ENCODE measurements at regions not wholly inside any gene's neighbourhood (a gene's known extent, or its start where the extent isn't known, plus 50 kb on each side); places are given as distances from the start of the nearest gene placed in this dataset.

- in situ Hi-C loops (cut with HindIII; ENCODE audit: low sequenced_read_pairs) = no loop called here
These were observed 525.3 kb upstream of the JARID2 start for GRCh38 chr6:14720411-14721102.

DNA sequence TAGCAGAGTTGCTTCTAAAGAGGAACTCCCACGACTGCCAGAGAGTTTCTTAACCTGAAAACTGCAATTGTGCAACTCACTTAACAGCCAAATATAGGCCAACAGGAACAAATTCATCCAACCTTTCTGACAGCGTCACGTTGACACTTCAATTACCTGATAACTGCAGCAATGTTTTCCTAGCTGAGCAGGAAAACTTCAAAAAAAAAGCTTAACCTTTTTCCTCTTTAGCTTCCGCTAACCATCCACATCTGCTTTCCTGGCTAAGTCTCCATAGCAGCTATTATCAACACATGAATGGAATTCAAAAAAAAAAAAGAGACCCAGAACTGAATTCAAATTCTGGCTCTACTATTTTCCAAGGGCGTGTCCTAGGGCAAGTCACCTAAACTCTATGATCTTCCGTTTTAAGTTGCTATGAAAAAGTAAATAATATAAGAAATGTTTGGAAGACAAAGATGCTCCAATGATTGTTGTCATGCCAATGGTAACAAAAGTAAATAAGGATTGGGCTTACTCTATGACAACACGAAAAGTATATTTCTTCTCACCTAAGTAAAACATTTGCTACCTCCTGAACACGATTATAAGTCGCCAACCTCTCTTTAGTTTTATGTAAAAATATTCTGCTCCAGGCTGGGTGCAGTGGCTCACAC lies 524.6 kb upstream of the JARID2 start:
- in situ Hi-C loops (cut with HindIII; ENCODE audit: low sequenced_read_pairs) = no loop called here

- in situ Hi-C loops (cut with HindIII; ENCODE audit: low sequenced_read_pairs) = no loop called here
These were observed 523.8 kb upstream of the JARID2 start for GRCh38 chr6:14722001-14722562.

DNA sequence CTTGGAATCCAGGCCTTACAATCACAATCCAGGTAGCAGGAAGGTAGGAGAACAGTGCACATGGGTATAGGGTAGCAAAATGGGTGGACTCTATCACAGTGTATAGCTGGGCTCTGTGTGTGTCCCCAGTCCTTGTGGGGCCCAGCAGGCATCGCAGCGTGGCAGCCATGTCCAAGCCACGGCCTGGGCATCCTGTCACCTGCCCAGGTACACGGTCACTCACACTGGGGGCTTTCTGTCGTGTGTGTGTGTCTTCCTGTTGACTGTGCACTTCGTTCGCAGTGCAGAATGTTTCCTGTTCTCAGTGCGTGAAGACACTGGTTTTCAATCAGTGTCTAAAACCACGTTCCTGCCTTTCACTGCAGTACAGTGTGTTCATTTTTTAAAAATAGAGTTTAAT lies 523.2 kb upstream of the JARID2 start:
- in situ Hi-C loops (cut with HindIII; ENCODE audit: low sequenced_read_pairs) = no loop called here

DNA sequence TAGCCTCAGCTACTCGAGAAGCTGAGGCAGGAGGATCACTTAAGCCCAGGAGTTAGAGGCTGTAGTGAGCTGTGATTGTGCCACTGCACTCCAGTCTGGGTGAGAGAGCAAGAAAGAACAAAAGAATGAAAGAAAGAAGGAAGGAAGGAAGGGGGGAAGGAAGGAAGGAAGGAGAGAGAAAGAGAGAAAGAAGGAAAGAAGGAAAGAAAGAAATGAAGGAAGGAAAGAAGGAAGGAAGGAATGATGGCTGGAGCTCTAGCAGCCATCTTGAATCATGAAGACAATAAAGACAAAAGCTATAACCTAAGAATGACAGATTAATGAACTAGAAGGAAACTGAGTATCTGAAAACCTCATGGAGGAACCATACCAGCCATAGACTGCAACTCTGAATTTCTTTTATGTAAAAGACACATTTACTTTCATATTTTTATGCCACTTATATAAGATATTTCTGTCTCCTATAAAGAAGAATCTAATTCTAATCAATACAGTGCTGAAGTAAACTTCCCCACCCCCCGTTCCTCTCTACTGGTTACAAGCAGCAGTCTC lies 522.3 kb upstream of the JARID2 start:
- in situ Hi-C loops (cut with HindIII; ENCODE audit: low sequenced_read_pairs) = no loop called here

- in situ Hi-C loops (cut with HindIII; ENCODE audit: low sequenced_read_pairs) = no loop called here
These were observed 521.3 kb upstream of the JARID2 start for GRCh38 chr6:14724549-14724948.

DNA sequence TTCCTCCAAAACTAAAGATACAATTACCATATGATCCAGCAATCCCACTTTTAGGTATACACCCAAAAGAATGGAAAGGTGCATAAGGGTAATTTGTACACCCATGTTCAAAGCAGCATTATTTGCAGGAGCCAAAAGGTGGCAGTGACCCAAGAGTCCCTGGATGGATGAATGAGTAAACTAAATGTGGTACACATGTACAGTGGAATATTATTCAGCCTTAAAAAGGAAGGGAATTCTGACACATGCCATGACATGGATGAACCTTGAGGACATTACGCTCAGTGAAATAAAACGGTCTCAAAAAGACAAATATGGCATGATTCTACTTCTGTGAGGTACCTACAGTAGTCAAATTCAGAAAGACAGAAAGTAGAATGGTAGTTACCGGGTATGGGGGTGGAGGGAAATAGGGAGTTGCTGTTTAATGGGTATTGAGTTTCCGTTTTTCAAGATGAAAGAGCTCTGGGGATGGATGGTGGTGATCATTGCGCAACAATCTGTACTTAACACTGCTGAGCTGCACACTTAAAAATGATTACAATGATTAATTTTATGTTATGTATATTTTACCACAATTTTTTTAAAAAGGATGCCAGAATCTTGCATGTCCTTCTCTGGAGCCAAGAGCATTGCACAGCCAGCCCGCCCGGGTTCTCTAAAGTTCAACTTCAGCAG lies 518.9 kb upstream of the JARID2 start:
- in situ Hi-C loops (cut with HindIII; ENCODE audit: low sequenced_read_pairs) = no loop called here

DNA sequence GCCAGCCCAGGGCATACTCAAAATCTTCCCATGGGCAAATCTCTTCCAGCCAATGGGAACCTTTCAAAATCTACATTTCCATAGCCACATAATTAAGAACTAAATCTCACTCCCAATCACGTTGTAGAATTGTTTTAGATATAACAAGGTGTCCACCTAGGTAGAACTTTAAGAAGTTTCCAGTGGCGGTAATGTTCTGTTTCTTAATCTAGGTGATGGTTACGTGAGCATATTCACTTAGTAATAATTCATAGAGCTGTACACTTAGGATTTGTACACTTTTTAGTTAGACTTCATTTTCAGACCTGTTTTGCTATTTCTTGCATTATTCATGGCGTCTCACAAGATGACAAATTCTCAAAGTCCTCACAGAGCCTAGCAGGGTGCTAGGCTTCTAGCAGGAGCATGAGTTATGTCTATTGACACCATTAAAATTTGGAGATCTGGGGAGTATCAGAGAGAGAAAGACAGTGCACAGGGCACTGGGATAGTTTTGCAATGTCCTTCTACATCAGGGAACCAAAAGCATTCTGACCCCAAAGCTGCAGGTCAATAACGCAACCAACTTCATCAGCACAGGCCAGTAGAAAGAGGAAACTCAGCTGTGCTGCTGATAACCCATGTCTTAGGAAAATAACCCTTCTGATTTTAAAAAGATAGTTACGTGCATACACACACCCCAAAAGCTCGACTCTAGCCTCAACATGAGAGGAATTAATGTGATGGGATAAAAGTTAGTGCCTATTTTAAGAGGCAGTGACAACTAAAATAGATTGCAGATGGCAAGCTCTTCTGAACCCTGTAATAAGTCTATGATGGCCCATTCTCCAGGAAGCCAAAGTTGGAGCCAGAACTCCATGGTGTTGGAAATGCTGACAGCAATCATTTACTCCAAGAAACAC lies 518.1 kb upstream of the JARID2 start:
- in situ Hi-C loops (cut with HindIII; ENCODE audit: low sequenced_read_pairs) = no loop called here

DNA sequence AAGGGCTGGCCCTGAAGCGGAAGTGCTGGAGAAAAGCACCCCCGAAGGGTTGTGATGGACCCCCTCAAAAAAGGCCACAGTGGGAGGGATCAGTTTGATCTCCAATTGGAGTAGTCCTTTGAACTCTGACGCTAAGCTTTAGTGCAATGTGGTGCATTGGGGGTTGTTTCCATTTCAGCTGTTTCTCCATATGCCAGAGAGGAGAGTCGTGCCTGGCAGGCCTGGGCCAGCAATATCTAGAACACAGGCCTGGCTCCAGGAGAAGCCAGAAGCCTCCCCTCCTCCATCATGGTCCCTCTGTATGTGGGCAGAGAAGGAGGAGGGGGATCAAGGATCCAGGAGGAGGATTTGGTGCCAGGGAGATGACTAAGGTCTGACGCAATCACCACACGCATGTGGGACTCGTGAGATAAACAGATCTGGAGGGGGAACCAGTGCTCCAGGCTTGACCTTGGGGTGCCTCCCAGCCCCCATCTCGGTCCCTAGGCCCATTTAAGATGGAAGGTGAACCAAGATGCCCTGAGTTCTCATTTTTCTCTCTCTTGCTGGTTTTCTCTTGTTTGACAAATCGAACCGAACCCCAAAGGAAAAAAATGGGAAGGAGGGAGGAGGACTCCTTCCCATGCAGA lies 517.4 kb upstream of the JARID2 start:
- in situ Hi-C loops (cut with HindIII; ENCODE audit: low sequenced_read_pairs) = no loop called here

DNA sequence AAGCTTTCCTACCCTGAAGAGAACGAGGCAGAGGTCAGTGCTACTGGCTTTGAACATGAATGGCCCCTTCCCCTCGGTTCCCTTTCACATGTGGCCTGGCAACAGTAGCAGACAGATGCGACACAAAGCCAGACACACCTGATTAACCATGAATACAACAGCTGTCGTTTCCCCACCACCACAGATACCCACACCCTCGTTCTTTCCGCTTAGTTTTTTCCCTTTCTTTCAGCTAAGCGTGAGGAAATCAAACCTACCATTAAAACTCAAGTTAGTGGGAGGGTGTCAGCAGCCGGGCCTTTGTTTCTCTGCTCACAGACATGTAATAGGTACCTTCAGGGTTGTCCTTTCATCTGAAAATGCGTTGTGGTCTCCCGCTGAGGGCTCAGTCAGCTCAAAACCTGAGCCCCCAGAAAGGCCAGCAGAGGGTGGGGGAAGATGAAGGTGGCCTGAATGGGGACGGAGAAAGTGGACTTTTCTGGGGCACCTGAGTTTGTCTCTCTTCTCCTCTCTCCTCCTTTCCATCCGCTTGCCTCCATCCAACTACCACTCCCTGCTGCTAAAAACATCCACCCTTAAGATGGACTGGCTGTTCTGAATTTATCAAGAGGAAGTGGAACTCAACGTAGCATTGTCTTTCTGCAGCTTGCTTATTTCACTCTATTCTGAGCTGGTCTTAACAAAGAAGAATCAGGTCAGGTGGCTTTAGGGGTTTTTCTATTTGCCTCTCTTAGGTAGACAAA lies 516.6 kb upstream of the JARID2 start:
- in situ Hi-C loops (cut with HindIII; ENCODE audit: low sequenced_read_pairs) = no loop called here

DNA sequence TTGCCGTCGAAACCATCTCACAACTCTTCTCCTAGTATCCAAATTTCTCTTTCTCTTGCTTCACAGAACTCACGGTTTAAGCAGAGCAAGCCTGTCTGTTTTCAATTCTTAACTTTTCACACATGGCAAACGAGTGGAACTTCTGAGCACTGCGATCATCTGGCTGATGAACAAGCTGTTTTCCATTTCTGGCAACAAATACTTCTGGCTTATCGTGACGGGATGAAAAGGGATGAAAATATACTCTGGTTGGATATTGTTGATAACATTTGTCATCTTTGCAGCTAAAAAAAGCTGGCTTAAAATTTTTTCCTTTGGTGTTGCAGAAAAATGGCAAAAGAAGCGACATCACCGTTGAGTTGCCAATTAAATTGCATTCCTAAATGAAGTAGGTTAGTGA lies 515.2 kb upstream of the JARID2 start:
- in situ Hi-C loops (cut with HindIII; ENCODE audit: low sequenced_read_pairs) = no loop called here

GRCh38 chr6:14731611-14732010 lies 514.3 kb upstream of the JARID2 start:
- in situ Hi-C loops (cut with HindIII; ENCODE audit: low sequenced_read_pairs) = no loop called here

DNA sequence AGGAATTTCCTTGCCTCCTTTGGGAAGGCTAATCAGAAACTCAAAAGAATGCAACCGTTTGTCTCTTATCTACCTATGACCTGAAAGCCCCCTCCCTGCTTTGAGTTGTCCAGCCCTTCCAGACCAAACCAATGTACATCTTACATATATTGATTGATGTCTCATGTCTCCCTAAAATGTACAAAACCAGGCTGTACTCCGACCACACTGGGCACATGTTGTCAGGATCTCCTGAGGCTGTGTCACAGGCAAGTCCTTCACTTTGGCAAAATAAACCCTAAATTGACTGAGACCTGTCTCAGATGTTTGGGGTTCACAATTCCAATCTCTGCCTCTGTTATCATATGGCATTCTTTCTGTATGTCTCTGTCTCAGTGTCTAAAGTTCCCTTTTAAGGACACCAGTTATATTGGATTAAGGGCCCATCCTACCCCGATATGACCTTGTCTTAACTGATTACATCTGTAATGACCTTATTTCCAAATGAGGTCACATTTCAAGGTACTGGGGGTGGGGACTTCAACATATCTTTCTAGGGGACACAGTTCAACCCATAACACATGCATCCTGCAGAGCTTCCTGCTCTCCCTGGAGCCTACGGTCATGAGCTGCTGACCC lies 513.5 kb upstream of the JARID2 start:
- in situ Hi-C loops (cut with HindIII; ENCODE audit: low sequenced_read_pairs) = no loop called here

DNA sequence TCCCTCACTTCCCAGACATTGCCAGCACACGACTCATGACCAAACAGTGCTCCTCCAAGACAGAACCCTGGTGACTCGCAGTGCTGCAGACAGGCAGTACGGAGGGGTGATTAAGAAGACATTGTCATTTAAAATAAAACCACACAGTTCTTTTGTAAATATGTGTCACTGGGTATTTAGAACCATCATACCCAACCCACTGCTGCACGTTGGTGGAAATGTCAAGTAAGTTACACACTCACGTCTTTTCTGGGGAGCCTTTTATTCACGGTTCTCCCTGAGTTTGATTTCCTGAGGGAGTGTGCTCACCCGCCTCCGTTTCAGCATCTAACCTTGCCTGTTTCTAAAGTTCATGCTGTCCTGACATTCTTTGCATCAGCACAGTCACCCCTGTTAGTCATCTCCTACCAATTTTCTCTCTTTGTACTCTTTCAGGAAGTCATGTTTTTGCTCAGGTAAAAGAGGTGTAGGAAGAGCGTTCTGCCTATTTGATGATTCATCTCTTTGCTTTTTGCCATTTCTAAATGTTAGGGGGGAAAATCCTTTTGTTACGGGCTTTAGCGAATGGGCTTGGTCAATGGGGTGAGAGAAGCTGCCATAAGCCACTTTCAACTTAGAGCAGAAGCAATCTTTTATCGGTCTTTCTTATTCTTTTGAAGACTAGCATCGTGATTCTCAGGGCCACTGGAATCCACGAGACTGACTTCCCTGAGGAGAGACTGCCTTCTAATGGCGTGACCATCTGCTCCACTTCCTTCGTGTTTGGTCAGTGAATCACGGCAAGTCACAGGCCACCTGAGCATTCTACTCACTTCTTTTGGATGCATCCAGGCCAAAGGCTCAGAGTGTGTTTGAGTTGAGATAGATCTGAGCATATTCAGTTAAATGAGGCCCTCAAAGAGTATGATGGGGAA lies 512.8 kb upstream of the JARID2 start:
- in situ Hi-C loops (cut with HindIII; ENCODE audit: low sequenced_read_pairs) = no loop called here

- in situ Hi-C loops (cut with HindIII; ENCODE audit: low sequenced_read_pairs) = no loop called here
These were observed 511.8 kb upstream of the JARID2 start for GRCh38 chr6:14734052-14734415.

DNA sequence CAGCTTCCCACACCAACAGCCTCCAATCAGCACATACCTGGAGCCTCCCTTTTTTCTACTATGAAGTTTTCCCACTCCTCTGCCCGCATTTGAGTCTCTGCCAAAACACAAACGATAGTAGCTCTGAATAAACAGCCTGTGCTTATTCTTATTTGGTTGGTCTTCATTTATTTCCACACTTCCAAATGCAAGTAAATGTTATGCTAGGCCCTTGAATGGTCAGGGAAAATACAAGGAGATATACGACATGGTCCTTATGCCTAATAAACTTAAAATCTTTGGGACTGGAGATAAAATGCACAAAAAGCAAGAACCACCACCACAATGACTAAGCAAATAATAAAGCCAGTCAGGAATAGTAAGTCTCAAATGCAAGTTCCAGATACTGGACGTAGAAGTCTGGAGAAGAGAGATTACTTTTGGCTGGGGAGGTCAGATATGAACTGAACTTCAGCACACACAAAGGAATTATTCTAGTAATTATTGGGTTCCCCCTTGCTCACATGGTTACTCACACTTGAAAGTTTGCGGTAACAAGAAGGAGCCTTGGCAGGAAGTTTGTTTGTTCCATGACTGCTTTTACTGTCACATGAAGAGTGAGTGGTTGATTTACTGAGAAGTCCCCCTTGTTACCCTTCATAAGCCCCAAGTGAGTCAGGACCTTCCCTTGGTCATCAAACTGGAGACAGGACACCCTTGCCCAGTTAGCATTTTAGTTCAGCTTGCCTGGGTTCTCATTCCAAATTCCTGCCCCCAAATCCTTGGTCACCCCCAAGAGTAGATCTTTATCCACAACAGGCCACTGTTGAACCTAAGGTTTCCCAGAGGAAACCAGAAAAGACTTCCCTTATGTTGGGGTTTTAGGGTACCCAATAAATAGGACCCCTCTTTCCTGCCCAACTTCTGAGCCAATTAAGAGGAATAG lies 511.2 kb upstream of the JARID2 start:
- in situ Hi-C loops (cut with HindIII; ENCODE audit: low sequenced_read_pairs) = no loop called here

DNA sequence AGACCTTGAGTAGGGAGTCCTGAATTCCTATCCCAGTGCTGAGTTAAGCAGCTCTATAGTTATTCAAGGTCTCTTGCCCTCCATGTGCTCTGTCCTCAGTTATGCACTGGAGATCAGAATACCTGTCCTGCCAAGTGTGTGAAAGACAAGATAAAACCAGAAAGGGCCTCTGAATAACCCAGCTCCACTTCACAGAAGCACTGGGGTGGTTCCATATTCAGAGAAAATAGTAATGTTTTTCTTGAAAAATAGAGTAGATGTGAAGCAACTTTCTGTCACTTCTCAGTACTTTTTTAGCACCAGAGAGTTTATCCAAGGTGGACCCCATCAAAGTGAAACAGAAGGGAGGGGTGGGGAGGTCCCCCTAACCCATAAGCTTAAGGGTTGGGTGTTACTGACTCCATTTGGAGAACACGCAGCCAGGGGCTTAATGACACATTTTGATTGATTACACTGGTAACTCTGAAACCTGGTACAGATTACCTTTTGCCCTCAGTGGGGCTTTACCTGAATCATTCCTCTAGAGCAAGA lies 509.8 kb upstream of the JARID2 start:
- in situ Hi-C loops (cut with HindIII; ENCODE audit: low sequenced_read_pairs) = no loop called here
